ENCODE measurements at regions not wholly inside any gene's neighbourhood (a gene's known extent, or its start where the extent isn't known, plus 50 kb on each side); places are given as distances from the start of the nearest gene placed in this dataset.

- Histone ChIP-seq H3K9me2 (replicated peaks; ENCODE audit: low read depth, low read length) (no peaks in the 10 kb centered on the region), H2AFZ (ENCODE audit: low read length) (no peak overlapping the region), H3K9me3 (ENCODE audit: insufficient read depth, low read depth, low read length) (no peaks in the 10 kb centered on the region), H3F3A (ENCODE audit: low read depth) (no peaks in the 10 kb centered on the region), H4K20me1 (ENCODE audit: insufficient read depth, low read length, poor library complexity, severe bottlenecking) (no peaks in the 10 kb centered on the region), H3K79me2 (ENCODE audit: insufficient read depth, low read length) (no peaks in the 10 kb centered on the region), H3K4me3 (ENCODE audit: low read length, poor library complexity, severe bottlenecking) (no peak overlapping the region), H3K36me3 (ENCODE audit: insufficient read depth, low read length) (no peaks in the 10 kb centered on the region), H3K4me1 (ENCODE audit: insufficient read depth, low read length, poor library complexity, severe bottlenecking) (no peaks in the 10 kb centered on the region), H3K27me3 (ENCODE audit: insufficient read depth, low read length, poor library complexity, severe bottlenecking) (no peaks in the 10 kb centered on the region), H3K4me2 (ENCODE audit: low read depth, low read length, poor library complexity, severe bottlenecking) (no peak overlapping the region), H3K9ac (ENCODE audit: low read depth, low read length, poor library complexity, severe bottlenecking) (no peak overlapping the region)
- no peak for TF ChIP-seq EZH2phosphoT487 (IDR thresholded peaks at IDR 0.05; ENCODE audit: borderline replicate concordance)
- TF ChIP-seq, protein P1, sequence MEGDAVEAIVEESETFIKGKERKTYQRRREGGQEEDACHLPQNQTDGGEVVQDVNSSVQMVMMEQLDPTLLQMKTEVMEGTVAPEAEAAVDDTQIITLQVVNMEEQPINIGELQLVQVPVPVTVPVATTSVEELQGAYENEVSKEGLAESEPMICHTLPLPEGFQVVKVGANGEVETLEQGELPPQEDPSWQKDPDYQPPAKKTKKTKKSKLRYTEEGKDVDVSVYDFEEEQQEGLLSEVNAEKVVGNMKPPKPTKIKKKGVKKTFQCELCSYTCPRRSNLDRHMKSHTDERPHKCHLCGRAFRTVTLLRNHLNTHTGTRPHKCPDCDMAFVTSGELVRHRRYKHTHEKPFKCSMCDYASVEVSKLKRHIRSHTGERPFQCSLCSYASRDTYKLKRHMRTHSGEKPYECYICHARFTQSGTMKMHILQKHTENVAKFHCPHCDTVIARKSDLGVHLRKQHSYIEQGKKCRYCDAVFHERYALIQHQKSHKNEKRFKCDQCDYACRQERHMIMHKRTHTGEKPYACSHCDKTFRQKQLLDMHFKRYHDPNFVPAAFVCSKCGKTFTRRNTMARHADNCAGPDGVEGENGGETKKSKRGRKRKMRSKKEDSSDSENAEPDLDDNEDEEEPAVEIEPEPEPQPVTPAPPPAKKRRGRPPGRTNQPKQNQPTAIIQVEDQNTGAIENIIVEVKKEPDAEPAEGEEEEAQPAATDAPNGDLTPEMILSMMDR (conservative IDR thresholded peaks at IDR 0.05; ENCODE audit: low read length), result peak; percentile 21; the same call in 1 of the 2 replicates
Observed at GRCh38 chr7:66502230-66503035, 126.2 kb upstream of the KCTD7 start.

DNA sequence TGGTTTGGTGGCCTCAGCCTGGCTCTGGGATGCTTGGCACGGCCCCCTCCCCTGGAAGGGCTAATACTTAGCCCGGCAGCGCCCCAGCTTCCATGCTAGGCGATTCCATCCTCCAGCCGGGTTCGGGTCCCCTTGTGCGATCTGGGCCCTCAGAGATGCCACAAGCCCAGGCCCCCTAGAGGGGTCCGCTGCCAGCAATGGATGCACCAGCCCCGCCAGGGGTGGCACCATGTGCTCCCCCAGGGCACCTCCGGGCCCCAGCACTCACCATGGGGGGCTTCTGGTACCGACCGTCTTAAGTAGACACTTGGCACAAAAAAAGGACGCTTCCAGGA lies 125.7 kb upstream of the KCTD7 start:
- Histone ChIP-seq H3K9me2 (replicated peaks; ENCODE audit: low read depth, low read length) (no peaks in the 10 kb centered on the region), H3K27me3 (ENCODE audit: insufficient read depth, low read length, poor library complexity, severe bottlenecking) (no peaks in the 10 kb centered on the region), H3K9ac (ENCODE audit: low read depth, low read length, poor library complexity, severe bottlenecking) (no peak overlapping the region), H3K4me2 (ENCODE audit: low read depth, low read length, poor library complexity, severe bottlenecking) (no peak overlapping the region), H4K20me1 (ENCODE audit: insufficient read depth, low read length, poor library complexity, severe bottlenecking) (no peaks in the 10 kb centered on the region), H3K36me3 (ENCODE audit: insufficient read depth, low read length) (no peaks in the 10 kb centered on the region), H2AFZ (ENCODE audit: low read length) (no peak overlapping the region), H3K9me3 (ENCODE audit: insufficient read depth, low read depth, low read length) (no peaks in the 10 kb centered on the region), H3K79me2 (ENCODE audit: insufficient read depth, low read length) (no peaks in the 10 kb centered on the region), H3K4me1 (ENCODE audit: insufficient read depth, low read length, poor library complexity, severe bottlenecking) (no peaks in the 10 kb centered on the region), H3F3A (ENCODE audit: low read depth) (no peaks in the 10 kb centered on the region), H3K4me3 (ENCODE audit: low read length, poor library complexity, severe bottlenecking) (no peak overlapping the region)
- no peak for TF ChIP-seq EZH2phosphoT487 (IDR thresholded peaks at IDR 0.05; ENCODE audit: borderline replicate concordance)
- TF ChIP-seq, protein P1 (conservative IDR thresholded peaks at IDR 0.05; ENCODE audit: low read length), result no peak

DNA sequence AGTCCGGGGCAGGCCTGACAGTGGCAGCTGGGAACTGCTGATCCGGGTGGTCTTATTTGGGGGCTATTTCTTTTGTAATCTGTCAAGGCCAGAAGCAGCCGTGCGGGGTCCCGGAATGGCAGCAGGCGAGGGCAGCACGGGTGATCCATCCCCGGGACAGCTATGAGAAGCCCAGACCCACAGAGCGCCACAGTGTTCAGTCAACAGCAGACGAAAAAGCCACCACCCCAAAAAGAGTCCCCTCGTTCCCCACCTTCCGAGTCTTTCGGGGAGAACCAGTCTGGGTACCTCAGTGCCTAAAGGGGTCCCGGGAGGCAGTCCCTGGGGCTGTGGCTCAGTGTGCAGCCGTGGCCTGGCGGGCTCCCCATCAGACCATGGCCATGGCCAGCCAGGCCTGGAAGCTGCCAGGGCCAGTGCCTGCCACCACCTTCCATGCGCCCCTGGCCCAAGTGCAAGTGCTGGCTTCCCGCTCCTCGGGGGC lies 125.1 kb upstream of the KCTD7 start:
- no peaks in the 10 kb centered on the region for H3K9me3 ChIP-seq (ENCODE audit: insufficient read depth, low read depth, low read length)
- H2AFZ ChIP-seq (ENCODE audit: low read length), result no peak overlapping the region
- no peaks in the 10 kb centered on the region for H3K9me2 ChIP-seq (replicated peaks; ENCODE audit: low read depth, low read length)
- H3K4me1 ChIP-seq (ENCODE audit: insufficient read depth, low read length, poor library complexity, severe bottlenecking), result no peaks in the 10 kb centered on the region
- H3K4me2 ChIP-seq (ENCODE audit: low read depth, low read length, poor library complexity, severe bottlenecking), result no peak overlapping the region
- no peaks in the 10 kb centered on the region for H3K79me2 ChIP-seq (ENCODE audit: insufficient read depth, low read length)
- no peak overlapping the region for H3K4me3 ChIP-seq (ENCODE audit: low read length, poor library complexity, severe bottlenecking)
- TF ChIP-seq, protein P1 (conservative IDR thresholded peaks at IDR 0.05; ENCODE audit: low read length), result no peak
- TF ChIP-seq EZH2phosphoT487 (IDR thresholded peaks at IDR 0.05; ENCODE audit: borderline replicate concordance), result no peak
- no peaks in the 10 kb centered on the region for H4K20me1 ChIP-seq (ENCODE audit: insufficient read depth, low read length, poor library complexity, severe bottlenecking)
- no peaks in the 10 kb centered on the region for H3K36me3 ChIP-seq (ENCODE audit: insufficient read depth, low read length)
- H3F3A ChIP-seq (ENCODE audit: low read depth), result no peaks in the 10 kb centered on the region
- H3K27me3 ChIP-seq (ENCODE audit: insufficient read depth, low read length, poor library complexity, severe bottlenecking), result no peaks in the 10 kb centered on the region
- no peak overlapping the region for H3K9ac ChIP-seq (ENCODE audit: low read depth, low read length, poor library complexity, severe bottlenecking)

Data from Loucy (cell line).